Renal pelvis (tissue), 1 donor: ENCODE measurements at regions not wholly inside any gene's neighbourhood (a gene's known extent, or its start where the extent isn't known, plus 50 kb on each side); places are given as distances from the start of the nearest gene placed in this dataset.
A peak's percentile ranks its signal among the peaks of the same experiment; 100 is the strongest.

ENCODE experiments used
- DNase-seq: peaks from one replicate; pipeline ENCODE4 v3.0.0-alpha.2; 2013

GRCh38 chr5:54743997-54744788 lies 226.6 kb downstream of the SNX18 start:
- DNase-seq, result peak; percentile 40

GRCh38 chr5:54743581-54743980 lies 226.0 kb downstream of the SNX18 start:
- no peak for DNase-seq

GRCh38 chr5:54742417-54742891 lies 224.9 kb downstream of the SNX18 start:
- DNase-seq, result no peak

GRCh38 chr5:54741711-54742110 lies 224.2 kb downstream of the SNX18 start:
- no peak for DNase-seq

- no peak for DNase-seq
Observed at GRCh38 chr5:54740141-54740540, 222.6 kb downstream of the SNX18 start.

- no peak for DNase-seq
Observed at GRCh38 chr5:54739371-54739770, 221.8 kb downstream of the SNX18 start.

- no peak for DNase-seq
Observed at GRCh38 chr5:54738973-54739367, 221.4 kb downstream of the SNX18 start.

GRCh38 chr5:54738118-54738972 lies 220.8 kb downstream of the SNX18 start:
- no peak for DNase-seq

- DNase-seq, result no peak
Observed at GRCh38 chr5:54736003-54736797, 218.6 kb downstream of the SNX18 start.

GRCh38 chr5:54733101-54733500 lies 215.5 kb downstream of the SNX18 start:
- no peak for DNase-seq

- no peak for DNase-seq
Observed at GRCh38 chr5:54732108-54732507, 214.5 kb downstream of the SNX18 start.

- no peak for DNase-seq
Observed at GRCh38 chr5:54728588-54728915, 211.0 kb downstream of the SNX18 start.

- DNase-seq, result no peak
Observed at GRCh38 chr5:54727874-54728587, 210.5 kb downstream of the SNX18 start.

GRCh38 chr5:54725391-54726280 lies 208.1 kb downstream of the SNX18 start:
- DNase-seq, result no peak

- no peak for DNase-seq
Observed at GRCh38 chr5:54722846-54723433, 205.4 kb downstream of the SNX18 start.

GRCh38 chr5:54721951-54722654 lies 204.5 kb downstream of the SNX18 start:
- DNase-seq, result no peak

- DNase-seq, result no peak
Observed at GRCh38 chr5:54721116-54721515, 203.6 kb downstream of the SNX18 start.

- DNase-seq, result no peak
Observed at GRCh38 chr5:54720341-54720740, 202.8 kb downstream of the SNX18 start.
